ENCODE measurements at regions not wholly inside any gene's neighbourhood (a gene's known extent, or its start where the extent isn't known, plus 50 kb on each side); places are given as distances from the start of the nearest gene placed in this dataset.

- ATAC-seq (ENCODE audit: low read depth) (no peak), DNase-seq (no peak)
- POLR2A ChIA-PET = no interaction called here
- Mint-ChIP-seq H3K4me3 (no peak overlapping the region), H3K4me1 (no peaks in the 10 kb centered on the region), H3K9me3 (no peaks in the 10 kb centered on the region), H3K36me3 (no peaks in the 10 kb centered on the region), H3K27me3 (peaks cover 30% of the 10 kb centered on the region), H3K27ac (no peak overlapping the region)
Observed at GRCh38 chr15:95556225-95556624, 774.3 kb upstream of the NR2F2 start.

DNA sequence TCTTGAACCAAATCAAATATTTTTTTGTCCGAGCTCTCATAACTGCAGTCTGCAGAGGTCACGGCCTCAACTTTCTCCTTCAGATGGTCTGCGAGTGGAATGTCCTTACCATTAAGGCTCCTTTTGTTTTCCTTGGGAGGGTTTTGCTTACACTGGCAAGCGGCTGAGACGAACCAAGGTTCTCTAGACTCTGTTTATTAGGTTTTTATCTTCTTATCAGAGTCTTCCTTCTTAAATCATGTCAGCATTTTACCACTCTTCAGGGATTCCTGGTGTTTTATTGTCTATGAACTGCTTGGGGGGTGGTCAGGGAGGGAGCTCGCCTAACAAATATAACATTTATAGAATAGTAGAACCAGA, 773.7 kb upstream of the NR2F2 start:
- H3K4me1 Mint-ChIP-seq = no peaks in the 10 kb centered on the region
- no peak for ATAC-seq (ENCODE audit: low read depth)
- peaks cover 31% of the 10 kb centered on the region for H3K27me3 Mint-ChIP-seq
- POLR2A ChIA-PET = no interaction called here
- DNase-seq = no peak
- H3K27ac Mint-ChIP-seq = no peak overlapping the region
- no peaks in the 10 kb centered on the region for H3K36me3 Mint-ChIP-seq
- H3K9me3 Mint-ChIP-seq = peaks cover 2% of the 10 kb centered on the region
- no peak overlapping the region for H3K4me3 Mint-ChIP-seq

DNA sequence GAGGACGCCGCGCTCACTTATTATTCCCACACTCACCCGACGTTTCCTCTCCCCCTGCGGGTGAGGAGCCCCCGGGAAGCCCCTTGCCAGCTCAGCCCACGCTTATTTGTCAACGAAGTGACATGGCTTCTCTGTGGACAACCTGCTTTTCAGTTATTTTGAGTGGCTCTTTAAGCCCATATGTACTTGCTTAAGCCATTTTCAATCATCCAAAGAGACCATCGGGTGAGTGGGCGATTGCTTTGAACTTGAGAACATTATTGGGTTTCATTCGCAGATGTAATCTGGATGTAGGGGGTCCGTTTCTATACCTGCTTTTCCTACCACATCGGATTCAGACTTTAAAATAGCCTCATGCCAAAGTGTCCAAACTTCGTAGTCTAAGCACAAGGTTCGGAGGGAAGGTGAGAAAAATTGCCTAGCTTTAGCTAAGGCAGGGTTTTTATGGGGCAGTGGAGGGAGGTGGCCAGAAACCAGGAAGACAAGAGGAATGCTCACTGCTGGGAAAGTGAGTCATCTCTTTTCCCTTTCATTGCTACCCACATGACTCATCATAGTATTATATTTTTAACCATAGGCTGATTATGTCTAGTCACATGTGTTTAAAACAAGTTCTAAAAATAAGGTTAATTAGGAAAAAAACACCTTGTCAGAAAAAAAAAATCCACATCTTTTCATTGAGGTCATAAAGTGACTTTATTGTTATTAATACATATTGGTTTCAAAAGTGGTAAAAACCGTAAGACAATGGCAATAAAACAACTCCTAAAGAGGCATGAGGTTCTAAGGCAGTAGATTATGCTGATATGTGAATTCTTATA, 773.1 kb upstream of the NR2F2 start:
- no peaks in the 10 kb centered on the region for H3K4me1 Mint-ChIP-seq
- H3K9me3 Mint-ChIP-seq = peaks cover 2% of the 10 kb centered on the region
- peaks cover 31% of the 10 kb centered on the region for H3K27me3 Mint-ChIP-seq
- ATAC-seq (ENCODE audit: low read depth) (no peak), DNase-seq (no peak)
- H3K27ac Mint-ChIP-seq = no peak overlapping the region
- H3K36me3 Mint-ChIP-seq = no peaks in the 10 kb centered on the region
- POLR2A ChIA-PET = no interaction called here
- H3K4me3 Mint-ChIP-seq = no peak overlapping the region

GRCh38 chr15:95558131-95558530, 772.4 kb upstream of the NR2F2 start:
- Mint-ChIP-seq H3K4me1 (no peaks in the 10 kb centered on the region), H3K4me3 (no peak overlapping the region), H3K27me3 (peaks cover 29% of the 10 kb centered on the region), H3K36me3 (no peaks in the 10 kb centered on the region), H3K9me3 (peaks cover 2% of the 10 kb centered on the region), H3K27ac (no peak overlapping the region)
- no peak for DNase-seq
- no peak for ATAC-seq (ENCODE audit: low read depth)
- POLR2A ChIA-PET = no interaction called here

DNA sequence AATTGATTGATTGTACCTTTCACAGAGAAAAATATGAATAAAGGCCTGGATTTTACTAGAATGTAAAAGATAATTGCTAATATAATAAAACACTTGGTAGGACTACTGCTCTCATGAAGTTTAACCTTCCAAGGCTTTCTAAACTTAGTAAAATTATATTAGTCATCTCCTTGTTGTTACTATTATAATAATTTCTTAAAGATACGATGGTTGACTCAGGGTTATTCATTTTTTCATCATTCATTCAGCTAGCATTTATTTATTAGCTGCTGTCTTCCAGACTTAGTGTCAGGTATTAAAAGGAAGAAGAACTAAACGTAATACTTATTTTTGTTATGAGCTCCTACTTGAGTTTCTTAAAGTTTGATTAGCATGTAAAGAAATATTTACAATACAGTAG, 771.6 kb upstream of the NR2F2 start:
- H3K27ac Mint-ChIP-seq = no peak overlapping the region
- H3K36me3 Mint-ChIP-seq = no peaks in the 10 kb centered on the region
- peaks cover 28% of the 10 kb centered on the region for H3K27me3 Mint-ChIP-seq
- POLR2A ChIA-PET = interaction anchor here (0.6 kb wide), 1 partner anchor 273 kb away, joined by 3 read pairs; no protein-coding TSS in a partner anchor
- ATAC-seq (ENCODE audit: low read depth) = no peak
- DNase-seq = no peak
- H3K9me3 Mint-ChIP-seq = peaks cover 2% of the 10 kb centered on the region
- H3K4me3 Mint-ChIP-seq = no peak overlapping the region
- no peaks in the 10 kb centered on the region for H3K4me1 Mint-ChIP-seq

- Mint-ChIP-seq H3K4me3 (no peak overlapping the region), H3K36me3 (no peaks in the 10 kb centered on the region), H3K9me3 (peaks cover 2% of the 10 kb centered on the region), H3K4me1 (no peaks in the 10 kb centered on the region), H3K27ac (no peak overlapping the region), H3K27me3 (peaks cover 25% of the 10 kb centered on the region)
- DNase-seq (no peak), ATAC-seq (ENCODE audit: low read depth) (no peak)
- POLR2A ChIA-PET = no interaction called here
Observed at GRCh38 chr15:95559875-95560394, 770.6 kb upstream of the NR2F2 start.

DNA sequence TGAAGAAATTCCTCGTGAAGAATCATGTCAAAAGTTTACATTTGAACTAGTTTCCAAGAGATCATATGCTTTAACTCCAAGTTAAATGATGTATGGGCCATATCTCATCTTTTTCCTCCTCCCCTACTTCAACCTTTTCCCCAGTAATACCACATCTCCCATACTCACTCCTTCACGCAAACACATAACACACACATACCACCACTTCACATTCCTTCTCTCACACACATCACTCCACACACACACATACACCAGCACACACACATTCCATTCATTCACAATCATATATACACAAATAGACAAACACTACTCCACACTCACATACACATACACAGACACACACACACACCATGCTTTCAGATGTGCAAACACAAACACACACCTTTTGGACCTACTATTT, 769.0 kb upstream of the NR2F2 start:
- ATAC-seq (ENCODE audit: low read depth) (no peak), DNase-seq (no peak)
- Mint-ChIP-seq H3K4me3 (no peak overlapping the region), H3K4me1 (no peaks in the 10 kb centered on the region), H3K27me3 (peaks cover 24% of the 10 kb centered on the region), H3K36me3 (no peaks in the 10 kb centered on the region), H3K27ac (no peak overlapping the region), H3K9me3 (peaks cover 2% of the 10 kb centered on the region)
- POLR2A ChIA-PET = no interaction called here

GRCh38 chr15:95563634-95564033, 766.9 kb upstream of the NR2F2 start:
- H3K36me3 Mint-ChIP-seq = no peaks in the 10 kb centered on the region
- H3K27me3 Mint-ChIP-seq = peaks cover 21% of the 10 kb centered on the region
- no peak overlapping the region for H3K4me3 Mint-ChIP-seq
- no peak overlapping the region for H3K27ac Mint-ChIP-seq
- H3K9me3 Mint-ChIP-seq = peaks cover 2% of the 10 kb centered on the region
- DNase-seq = no peak
- H3K4me1 Mint-ChIP-seq = no peaks in the 10 kb centered on the region
- no peak for ATAC-seq (ENCODE audit: low read depth)
- POLR2A ChIA-PET = no interaction called here

DNA sequence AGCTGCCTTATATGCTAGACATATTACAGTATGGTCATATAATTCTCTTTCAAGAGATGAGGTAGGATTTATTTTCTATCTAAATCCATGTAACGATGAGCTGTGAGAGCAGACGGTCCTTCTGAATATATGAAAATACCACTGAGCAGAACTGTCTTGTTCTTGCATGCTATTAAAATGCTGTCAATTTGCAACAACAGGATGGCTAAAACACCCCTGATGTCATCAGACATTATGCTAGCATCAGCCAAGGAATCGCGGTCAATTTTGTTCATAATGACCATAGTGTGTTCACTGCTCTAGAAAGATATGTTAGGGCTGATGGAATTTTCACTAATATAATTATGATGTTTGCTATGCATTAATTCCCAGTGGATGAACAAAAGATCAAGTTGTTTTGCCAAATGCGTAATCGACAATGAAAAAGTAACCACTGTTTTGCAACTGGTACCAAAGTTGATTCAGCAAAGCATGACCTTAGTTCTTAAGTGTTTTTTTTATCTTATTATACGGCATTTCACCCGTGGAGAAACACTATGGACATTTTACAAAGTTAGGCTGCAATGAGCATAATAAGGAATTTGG, 765.4 kb upstream of the NR2F2 start:
- Mint-ChIP-seq H3K9me3 (peaks cover 5% of the 10 kb centered on the region), H3K4me3 (no peak overlapping the region), H3K4me1 (no peaks in the 10 kb centered on the region), H3K27ac (no peak overlapping the region), H3K36me3 (no peaks in the 10 kb centered on the region), H3K27me3 (peaks cover 24% of the 10 kb centered on the region)
- POLR2A ChIA-PET = no interaction called here
- ATAC-seq (ENCODE audit: low read depth) = no peak
- DNase-seq = no peak

DNA sequence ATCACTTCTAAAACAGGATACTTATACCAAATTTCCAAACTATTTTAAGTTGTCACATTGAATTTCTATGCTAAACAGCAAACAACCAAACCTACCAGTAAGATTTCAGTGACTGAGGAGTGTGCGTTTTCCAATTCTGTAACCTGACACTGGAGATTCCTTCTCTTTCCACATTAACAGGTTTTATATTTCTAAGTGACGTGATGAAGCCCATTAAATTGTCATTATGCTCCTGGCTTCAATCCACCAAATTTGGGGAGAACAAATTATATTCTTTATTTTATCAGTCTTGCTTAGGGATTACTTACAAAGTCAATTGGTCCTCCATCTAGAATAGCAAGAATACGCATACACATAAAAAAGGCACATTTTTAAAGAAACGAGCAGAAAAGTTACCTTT, 764.8 kb upstream of the NR2F2 start:
- H3K4me3 Mint-ChIP-seq = no peak overlapping the region
- H3K27ac Mint-ChIP-seq = no peak overlapping the region
- H3K27me3 Mint-ChIP-seq = peaks cover 24% of the 10 kb centered on the region
- ATAC-seq (ENCODE audit: low read depth) (no peak), DNase-seq (no peak)
- H3K36me3 Mint-ChIP-seq = no peaks in the 10 kb centered on the region
- H3K4me1 Mint-ChIP-seq = no peaks in the 10 kb centered on the region
- peaks cover 5% of the 10 kb centered on the region for H3K9me3 Mint-ChIP-seq
- POLR2A ChIA-PET = no interaction called here

DNA sequence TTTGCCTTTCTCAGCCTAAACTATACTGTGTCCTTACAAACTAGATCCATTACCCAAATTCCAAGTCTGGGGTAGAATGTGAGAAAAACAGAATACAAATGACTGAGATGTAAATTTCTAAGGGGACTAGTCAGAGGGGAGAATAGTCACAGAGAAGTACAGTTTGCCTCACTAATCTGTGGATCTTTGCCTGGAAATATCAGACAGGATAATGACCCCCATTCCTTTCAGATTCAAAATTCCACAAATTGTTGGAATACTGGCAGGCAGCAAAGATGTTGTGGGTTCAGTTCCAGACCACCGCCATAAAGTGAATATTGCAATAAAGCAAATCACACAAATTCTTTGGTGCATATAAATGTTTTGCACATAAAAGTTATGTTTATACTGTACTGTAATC, 762.8 kb upstream of the NR2F2 start:
- ATAC-seq (ENCODE audit: low read depth) (no peak), DNase-seq (no peak)
- Mint-ChIP-seq H3K4me3 (no peak overlapping the region), H3K4me1 (no peaks in the 10 kb centered on the region), H3K27me3 (peaks cover 18% of the 10 kb centered on the region), H3K36me3 (no peaks in the 10 kb centered on the region), H3K9me3 (peaks cover 7% of the 10 kb centered on the region), H3K27ac (no peak overlapping the region)
- POLR2A ChIA-PET = no interaction called here

GRCh38 chr15:95574053-95574452, 756.4 kb upstream of the NR2F2 start:
- Mint-ChIP-seq H3K36me3 (no peaks in the 10 kb centered on the region), H3K4me1 (no peaks in the 10 kb centered on the region), H3K4me3 (no peak overlapping the region), H3K27me3 (peaks cover 6% of the 10 kb centered on the region), H3K9me3 (peaks cover 8% of the 10 kb centered on the region), H3K27ac (no peak overlapping the region)
- POLR2A ChIA-PET = no interaction called here
- ATAC-seq (ENCODE audit: low read depth) = no peak
- no peak for DNase-seq

DNA sequence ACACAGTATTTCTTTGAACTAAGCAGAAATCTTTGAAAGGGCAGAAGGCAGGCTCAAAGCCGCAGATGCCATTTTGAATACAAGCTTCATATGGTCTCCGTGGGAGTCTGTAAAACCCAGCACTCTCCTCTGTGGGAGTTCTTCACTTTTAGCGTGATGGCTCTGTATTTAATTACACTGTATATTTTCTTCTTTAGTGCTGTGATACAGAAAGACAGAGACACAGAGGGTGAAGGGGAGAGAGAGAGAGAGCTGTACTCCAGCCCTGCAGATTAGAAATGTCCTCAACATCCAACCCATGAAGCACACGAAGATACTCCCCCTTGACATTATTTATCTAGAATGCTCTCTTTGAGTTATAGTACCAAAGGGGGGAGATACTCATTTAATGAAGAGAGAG, 752.6 kb upstream of the NR2F2 start:
- no peaks in the 10 kb centered on the region for H3K4me1 Mint-ChIP-seq
- H3K36me3 Mint-ChIP-seq = no peaks in the 10 kb centered on the region
- DNase-seq = no peak
- H3K27ac Mint-ChIP-seq = no peak overlapping the region
- ATAC-seq (ENCODE audit: low read depth) = no peak
- H3K4me3 Mint-ChIP-seq = no peak overlapping the region
- POLR2A ChIA-PET = no interaction called here
- peaks cover 19% of the 10 kb centered on the region for H3K27me3 Mint-ChIP-seq
- no peaks in the 10 kb centered on the region for H3K9me3 Mint-ChIP-seq

GRCh38 chr15:95580121-95580520, 750.4 kb upstream of the NR2F2 start:
- H3K4me1 Mint-ChIP-seq = no peaks in the 10 kb centered on the region
- peaks cover 1% of the 10 kb centered on the region for H3K36me3 Mint-ChIP-seq
- no peak overlapping the region for H3K27ac Mint-ChIP-seq
- ATAC-seq (ENCODE audit: low read depth) (no peak), DNase-seq (no peak)
- POLR2A ChIA-PET = no interaction called here
- peaks cover 22% of the 10 kb centered on the region for H3K27me3 Mint-ChIP-seq
- no peak overlapping the region for H3K4me3 Mint-ChIP-seq
- peaks cover 3% of the 10 kb centered on the region for H3K9me3 Mint-ChIP-seq
